GM19099 (cell line): ENCODE measurements at regions not wholly inside any gene's neighbourhood (a gene's known extent, or its start where the extent isn't known, plus 50 kb on each side); places are given as distances from the start of the nearest gene placed in this dataset.

Experiments used
- POLR2A ChIP-seq: IDR thresholded peaks from 3 replicates; pipeline ENCODE4 v1.6.1; 2011; ENCODE audit warnings: low read depth; ENCODE audit not compliant: insufficient read length; ENCODE audit errors: extremely low read depth

- TF ChIP-seq POLR2A: no peak
Observed at GRCh38 chr18:70468861-70469547, 180.2 kb downstream of the SOCS6 start.

- TF ChIP-seq POLR2A: no peak
Observed at GRCh38 chr18:70464343-70465114, 175.7 kb downstream of the SOCS6 start.

GRCh38 chr18:70463085-70463484 is 174.2 kb downstream of the SOCS6 start:
- TF ChIP-seq POLR2A: no peak

GRCh38 chr18:70462078-70462439 is 173.2 kb downstream of the SOCS6 start:
- TF ChIP-seq POLR2A: no peak

- TF ChIP-seq POLR2A: no peak
Observed at GRCh38 chr18:70461323-70462077, 172.7 kb downstream of the SOCS6 start.

- TF ChIP-seq POLR2A: no peak
Observed at GRCh38 chr18:70459731-70460130, 170.9 kb downstream of the SOCS6 start.

- TF ChIP-seq POLR2A: no peak
Observed at GRCh38 chr18:70459251-70459650, 170.4 kb downstream of the SOCS6 start.

- no peak for TF ChIP-seq POLR2A
Observed at GRCh38 chr18:70457788-70458187, 168.9 kb downstream of the SOCS6 start.

GRCh38 chr18:70457223-70457622 is 168.4 kb downstream of the SOCS6 start:
- TF ChIP-seq POLR2A: no peak

- TF ChIP-seq POLR2A: no peak
Observed at GRCh38 chr18:70456376-70456775, 167.5 kb downstream of the SOCS6 start.

- TF ChIP-seq POLR2A: no peak
Observed at GRCh38 chr18:70455731-70456130, 166.9 kb downstream of the SOCS6 start.

- no peak for TF ChIP-seq POLR2A
Observed at GRCh38 chr18:70454704-70455322, 166.0 kb downstream of the SOCS6 start.

GRCh38 chr18:70453058-70453775 is 164.4 kb downstream of the SOCS6 start:
- no peak for TF ChIP-seq POLR2A

GRCh38 chr18:70452501-70452900 is 163.7 kb downstream of the SOCS6 start:
- TF ChIP-seq POLR2A: no peak
